GM21576 (cell line): ENCODE measurements at regions not wholly inside any gene's neighbourhood (a gene's known extent, or its start where the extent isn't known, plus 50 kb on each side); places are given as distances from the start of the nearest gene placed in this dataset.
"Not testable (repeated sequence)": the region's sequence is repeated elsewhere in the genome, so short reads cannot be mapped to it uniquely, and the experiment has no call there.

Source experiments
- ATAC-seq: cut with Tn5 transposase; IDR thresholded peaks from one replicate; pipeline ENCODE4 v1.9.1; 2021; ENCODE audit warnings: mild to moderate bottlenecking, moderate library complexity; ENCODE audit not compliant: unreplicated experiment

DNA sequence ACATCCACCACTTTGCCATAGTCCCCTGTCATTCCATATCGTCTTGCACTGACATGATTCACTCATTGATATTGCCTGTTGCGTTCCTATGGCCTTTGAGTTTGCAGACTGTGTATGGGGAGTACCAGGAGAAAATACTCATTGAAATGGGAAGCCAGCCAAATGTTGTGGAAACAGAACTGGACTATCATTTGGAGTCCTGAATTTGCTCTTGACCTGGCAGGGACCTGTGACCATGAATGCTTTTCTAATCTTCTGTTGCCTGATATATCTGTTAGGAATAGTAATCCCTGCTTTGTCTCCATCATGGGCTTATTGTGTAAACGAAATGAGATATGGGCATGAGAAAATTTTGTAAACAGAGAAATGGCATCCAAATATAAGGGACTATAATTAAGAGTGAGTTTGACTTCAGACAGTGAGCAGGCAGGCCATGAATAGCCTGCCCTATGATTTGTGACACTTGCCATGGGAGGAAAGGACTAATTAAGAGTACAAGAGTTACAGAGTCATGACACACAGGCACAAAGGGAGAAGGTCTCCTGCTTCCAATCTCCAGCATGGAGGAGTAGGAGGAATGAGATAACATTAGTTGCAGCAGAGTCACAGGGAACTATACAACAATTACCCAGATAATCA lies 572.9 kb upstream of the SGCD start:
- no peak for ATAC-seq

DNA sequence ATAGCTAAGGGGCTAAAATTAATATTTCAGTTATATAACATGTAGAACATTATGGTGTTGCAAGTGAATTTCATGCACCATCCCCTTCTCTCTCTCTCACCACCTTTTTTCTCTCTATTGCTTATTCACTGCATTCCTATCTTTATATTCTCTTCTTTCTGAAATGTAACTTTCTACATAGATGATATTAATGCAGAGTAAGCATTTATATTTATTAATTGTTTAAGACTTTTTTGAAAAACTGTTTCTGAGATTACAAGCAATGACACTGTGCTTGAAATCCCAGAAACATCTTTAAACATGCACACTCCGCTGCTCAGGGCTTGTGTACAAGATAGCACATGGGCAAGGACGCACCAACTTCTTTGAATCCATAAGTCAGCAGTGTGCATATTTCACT lies 567.7 kb upstream of the SGCD start:
- ATAC-seq, result no peak

DNA sequence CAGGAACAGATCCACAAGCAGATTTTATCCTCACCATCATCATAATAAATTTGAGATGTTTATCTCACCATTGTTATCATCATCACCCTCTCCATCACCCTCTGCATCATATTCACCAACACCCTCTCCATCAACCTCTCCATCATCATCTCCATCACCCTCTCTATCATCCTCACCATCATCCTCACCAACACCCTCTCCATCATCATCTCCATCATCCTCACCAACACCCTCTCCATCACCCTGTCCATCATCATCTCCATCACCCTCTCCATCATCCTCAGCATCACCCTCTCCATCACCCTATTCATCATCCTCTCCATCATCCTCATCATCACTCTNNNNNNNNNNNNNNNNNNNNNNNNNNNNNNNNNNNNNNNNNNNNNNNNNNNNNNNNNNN lies 567.0 kb upstream of the SGCD start:
- no peak for ATAC-seq

DNA sequence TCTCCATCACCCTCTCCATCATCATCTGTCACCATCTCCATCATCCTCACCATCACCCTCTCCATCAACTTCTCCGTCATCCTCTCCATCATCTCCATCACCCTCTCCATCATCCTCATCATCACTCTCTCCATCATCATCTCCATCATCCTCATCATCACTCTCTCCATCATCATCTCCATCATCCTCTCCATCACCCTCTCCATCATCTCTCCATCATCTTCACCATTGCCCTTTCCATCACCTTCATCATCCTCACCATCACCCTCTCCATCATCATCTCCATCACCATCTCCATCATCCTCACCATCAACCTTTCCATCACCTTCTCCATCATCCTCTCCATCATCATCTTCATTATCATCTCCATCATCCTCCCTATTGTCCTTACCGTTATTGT lies 565.5 kb upstream of the SGCD start:
- ATAC-seq, result no peak

DNA sequence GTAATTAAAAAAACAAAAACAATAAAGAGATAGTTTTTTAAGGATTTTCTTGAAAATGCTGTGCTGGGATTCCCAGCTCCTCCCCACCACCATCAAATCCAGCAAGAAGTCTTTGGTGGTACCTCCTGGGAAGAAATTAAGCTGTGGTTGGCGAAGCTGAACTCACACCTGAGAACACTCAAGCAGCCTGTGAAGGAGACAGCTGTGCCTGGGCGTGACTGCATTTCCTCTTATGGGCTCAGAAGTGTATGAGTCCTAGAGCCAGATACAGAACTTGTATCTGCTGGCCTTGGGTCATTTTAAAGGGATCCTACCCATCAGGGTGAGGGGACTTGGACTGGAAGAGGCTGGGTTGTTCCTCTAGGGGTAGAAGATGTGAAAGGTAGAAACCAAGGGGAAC lies 561.2 kb upstream of the SGCD start:
- ATAC-seq, result no peak

DNA sequence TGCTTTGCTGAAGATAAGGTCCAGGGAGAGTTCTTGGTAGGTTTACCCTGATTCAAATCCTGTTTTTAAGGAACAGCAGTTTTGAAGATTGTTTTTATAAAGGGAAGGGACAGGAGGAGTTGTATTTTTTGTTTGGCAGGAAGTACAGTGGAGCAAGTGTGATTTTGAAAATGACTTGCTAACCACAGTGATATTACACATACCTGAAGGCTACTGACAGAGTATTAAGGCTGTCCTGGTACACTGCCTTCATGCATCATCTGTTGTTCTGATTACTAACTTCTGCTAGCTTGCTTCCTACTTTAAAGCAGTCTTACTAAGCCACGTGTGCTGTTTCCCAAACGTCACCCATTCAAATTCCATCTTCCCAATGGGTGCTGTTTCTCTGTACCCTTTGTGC lies 559.5 kb upstream of the SGCD start:
- no peak for ATAC-seq

DNA sequence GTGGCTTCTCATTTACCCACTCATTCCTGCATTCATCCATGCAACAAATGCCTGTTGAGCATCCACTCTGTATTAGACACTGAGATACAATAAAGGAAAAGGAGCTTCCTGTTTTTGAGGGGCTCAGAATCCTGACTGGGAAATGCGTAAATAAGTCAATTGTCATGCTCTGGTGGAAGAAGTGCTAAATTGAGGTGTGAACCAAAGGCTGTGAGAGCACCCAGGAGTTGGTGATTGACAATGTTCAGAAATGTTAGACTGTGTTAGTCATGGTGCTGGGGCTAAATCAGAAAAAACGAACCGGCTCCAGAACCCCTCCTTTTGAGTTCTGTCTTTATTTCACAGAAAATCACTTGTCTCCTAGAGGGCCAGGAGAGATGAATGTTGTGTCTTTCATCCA lies 558.6 kb upstream of the SGCD start:
- ATAC-seq, result no peak

DNA sequence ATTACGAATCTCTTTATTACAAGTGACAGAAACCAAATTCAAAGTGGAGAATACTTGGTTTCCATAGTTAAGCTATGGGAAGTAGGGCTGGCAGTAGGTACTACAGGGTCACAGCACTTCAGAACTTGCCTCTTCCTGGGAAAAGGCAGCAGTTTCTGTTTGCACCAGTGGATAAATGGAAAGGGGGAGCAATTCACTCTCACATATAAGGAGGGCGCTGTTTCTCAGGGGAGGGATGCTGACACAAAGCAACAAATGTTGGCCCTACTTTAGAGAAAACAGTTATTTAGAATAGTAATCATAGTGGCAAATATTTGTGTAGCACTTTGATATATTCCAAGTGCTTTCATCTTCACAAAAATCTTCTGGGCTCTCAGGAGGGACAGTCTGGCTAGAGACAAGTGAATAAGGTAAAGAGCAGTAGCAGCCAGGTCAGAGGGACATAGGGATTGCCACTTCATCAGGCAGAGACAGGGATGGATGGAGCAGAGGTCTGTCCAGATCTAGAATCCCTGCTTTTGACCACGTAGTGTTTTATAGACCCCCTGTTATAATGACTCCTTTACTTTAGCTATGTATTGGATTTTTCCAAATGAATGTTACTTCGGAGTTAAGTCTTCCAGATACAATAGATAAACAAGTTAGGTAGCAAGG lies 554.8 kb upstream of the SGCD start:
- no peak for ATAC-seq

DNA sequence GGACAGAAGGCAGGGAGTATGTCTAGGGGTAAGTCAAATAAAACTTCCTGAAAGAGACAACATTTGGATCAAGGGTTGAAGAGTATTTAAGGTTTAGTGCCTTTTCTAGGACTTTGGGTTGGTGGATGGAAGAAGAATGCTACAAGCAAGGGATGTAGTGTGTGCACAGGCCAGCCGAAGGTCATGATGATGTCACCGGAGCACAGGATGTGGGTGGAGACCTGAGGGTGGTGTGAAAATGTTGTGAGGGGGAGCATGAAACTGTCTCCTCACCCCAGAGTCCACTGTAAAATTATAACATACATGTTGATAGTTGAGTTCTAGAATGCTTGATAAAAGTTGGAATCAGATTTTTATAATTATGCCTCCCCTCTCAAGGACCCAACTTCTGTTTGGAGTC lies 553.3 kb upstream of the SGCD start:
- no peak for ATAC-seq

DNA sequence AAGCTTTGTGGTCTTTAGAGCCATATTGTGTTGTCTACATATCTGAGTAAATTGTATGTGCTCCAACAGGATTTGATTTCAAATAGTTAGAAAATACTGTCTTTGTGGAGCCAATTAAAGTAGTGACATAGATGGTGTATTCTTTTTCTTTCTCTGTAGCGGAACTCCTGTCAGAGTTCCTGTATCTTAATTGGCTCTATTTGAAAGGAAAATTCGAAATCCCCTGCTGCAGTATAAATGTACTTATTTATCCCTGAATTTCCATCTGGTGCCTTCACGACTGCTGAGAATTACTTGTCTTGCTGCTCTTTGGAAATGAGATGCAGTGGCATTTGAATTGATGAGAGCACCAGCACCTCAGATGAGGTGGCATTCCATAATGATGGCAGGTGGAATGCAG lies 546.7 kb upstream of the SGCD start:
- ATAC-seq, result no peak

DNA sequence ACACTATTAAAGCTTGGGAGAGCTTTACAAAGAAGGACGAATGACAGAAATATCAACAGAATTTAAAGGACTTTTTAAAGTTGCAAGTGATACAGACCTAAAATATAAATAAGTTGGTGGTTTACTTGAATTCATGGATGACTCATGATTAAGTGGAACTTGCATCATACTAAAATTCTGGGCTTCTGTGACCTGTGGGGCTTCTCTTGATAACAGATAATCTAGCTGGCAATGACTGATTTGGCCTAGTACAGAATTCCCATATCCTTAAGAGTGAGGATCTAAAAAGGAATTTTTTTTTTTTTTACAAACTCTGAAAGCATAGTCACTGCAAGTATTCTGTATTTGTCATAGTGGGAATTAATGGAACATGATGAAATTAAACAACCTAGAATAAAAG lies 543.7 kb upstream of the SGCD start:
- no peak for ATAC-seq

DNA sequence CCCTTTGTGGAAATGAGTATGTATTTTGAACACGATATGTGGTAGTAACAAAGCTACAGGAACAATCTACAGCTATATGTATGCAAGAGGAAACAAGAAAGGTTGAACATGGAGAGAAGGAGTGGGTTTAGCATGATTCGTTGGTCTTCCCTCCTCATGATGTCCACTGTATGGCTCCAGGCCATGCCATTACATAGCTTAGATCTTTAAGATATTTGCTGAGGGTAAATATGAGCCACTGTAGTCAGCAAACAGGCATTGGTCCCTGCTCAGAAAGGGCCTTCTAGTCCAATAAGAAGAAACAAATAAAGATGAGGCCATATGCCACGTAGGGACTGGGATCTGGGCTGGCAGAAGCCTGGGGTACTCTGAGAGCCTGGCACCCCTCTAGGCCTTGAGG lies 543.2 kb upstream of the SGCD start:
- ATAC-seq, result no peak

DNA sequence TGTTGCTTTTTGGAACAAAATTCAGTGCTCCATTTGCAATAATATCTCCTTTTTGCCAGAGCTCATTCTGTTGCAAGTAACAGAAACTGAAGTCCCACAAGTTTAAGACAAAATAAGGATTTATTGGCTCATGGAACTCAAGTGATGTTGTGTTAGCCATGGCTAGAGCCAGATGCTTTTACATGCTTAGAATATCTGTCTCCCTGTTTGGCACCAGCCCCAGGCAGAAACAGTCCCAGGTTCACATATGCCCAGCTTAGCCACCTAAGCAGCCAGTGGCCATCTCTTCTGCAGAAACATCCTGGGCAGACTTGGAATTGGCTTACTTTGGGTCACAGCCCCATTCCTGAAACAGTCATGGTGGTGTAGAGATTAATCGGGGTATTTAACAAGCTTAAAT lies 540.9 kb upstream of the SGCD start:
- no peak for ATAC-seq

DNA sequence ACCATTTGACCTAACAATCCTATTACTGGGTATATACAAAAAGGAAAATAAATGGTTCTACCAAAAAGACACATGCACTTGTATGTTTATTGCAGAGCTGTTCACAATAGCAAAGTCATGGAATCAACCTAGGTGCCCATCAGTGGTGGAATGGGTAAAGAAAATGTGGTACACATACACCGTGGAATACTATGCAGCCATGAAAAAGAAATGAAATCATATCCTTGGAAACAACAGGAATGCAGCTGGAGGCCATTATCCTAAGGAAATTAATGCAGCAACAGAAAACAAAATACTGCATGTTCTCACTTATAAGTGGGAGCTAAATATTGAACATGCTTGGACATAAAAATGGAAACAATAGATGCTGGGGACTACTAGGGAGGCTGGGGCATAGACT lies 534.1 kb upstream of the SGCD start:
- no peak for ATAC-seq

DNA sequence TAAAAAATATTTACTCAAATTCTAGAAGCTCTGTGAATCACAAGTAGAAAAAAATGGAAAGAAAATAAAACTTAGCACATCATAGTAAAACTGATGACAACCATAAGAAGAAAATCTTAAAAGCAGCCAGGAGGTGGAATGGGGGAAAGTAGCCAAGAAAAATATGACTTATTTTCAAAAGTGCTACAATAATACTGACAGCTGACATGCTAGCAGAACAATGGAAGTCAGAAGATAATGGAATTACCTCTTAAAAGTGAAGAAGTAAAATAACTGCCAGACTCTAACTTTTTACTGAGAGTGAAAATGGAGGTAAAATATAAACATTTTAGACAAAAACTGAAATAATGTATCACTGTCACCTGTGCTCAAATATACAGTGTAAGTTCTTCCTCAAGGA lies 532.2 kb upstream of the SGCD start:
- ATAC-seq, result no peak

DNA sequence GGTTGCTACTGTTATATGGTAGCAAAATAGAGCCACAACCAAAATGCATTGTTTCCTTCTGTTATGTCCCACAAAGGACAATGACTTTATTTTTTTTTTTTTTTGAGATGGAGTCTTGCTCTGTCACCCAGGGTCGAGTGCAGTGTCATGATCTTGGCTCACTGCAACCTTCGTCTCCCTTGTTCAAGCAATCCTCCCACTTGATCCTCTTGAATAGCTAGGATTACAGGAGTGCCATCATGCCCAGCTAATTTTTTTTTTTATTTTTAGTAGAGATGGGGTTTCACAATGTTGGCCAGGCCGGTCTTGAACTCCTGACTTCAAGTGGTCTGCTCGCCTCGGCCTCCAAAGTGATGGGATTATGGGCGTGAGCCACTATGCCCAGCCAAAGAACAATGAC lies 527.7 kb upstream of the SGCD start:
- no peak for ATAC-seq

DNA sequence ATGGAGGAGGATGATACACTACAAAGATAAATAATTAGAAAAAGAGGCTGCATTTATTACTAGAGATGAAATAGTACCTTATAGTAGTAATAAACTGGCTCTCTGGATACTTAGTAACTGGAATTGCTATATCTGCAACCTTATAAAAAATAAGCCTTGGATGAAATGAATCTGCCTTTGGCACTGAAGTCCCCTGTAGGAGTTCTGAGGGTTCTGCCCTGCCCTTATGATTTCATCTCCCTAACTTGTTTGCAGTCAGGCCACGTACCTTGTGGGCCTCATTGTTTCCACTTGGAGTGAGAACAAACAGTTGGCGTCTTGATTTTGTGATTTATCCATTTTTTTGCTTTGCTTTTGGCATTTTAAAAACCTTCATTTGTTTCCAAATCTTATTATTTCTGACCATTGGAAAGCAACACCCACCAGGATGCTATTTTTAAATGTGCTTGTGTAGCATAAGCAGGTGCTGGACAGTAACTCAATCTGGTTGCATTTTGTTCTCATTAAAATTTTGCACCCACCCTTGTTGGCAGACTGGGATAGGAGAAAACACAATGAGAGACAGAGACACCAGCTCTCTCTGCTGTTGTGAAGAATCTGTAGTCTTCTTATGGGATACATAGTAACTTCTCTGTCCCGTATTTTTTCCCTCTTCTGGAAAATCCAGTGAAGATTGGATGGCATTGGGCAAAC lies 518.9 kb upstream of the SGCD start:
- ATAC-seq, result no peak

DNA sequence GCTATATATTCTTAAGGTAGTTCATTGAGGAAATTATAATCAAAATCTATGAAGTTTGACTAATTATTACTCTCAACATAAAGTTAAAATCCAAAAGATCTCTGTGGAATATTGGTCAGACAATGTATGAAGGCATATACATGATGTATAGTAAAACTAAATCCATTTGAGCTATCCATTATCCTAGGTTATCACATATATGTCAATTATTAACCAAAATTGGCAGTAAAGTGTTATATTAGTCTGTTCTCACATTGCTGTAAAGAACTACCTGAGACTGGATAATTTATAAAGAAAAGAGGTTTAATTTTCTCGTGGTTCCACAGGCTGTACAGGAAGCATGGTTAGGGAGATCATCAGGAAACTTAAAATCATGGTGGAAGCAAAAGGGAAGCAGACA lies 511.7 kb upstream of the SGCD start:
- no peak for ATAC-seq

DNA sequence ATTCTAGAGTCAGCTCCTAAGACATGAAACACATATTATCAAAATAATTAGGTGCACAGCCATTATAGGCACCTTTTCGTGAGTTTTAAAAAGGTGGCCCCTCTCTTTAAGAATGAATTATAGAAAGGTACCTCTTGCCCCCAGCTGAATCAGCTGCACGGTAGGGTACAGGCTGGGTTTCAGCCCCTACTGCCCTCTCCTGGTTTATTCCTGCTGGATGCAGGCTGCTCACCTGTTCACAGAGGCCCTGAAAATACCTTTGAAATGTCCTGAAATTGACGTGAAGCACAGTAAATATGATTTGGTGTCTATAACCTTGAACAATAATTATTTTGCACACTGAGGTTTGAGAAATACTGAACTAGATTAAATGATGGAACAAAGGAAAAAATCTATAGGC lies 504.8 kb upstream of the SGCD start:
- ATAC-seq, result no peak

DNA sequence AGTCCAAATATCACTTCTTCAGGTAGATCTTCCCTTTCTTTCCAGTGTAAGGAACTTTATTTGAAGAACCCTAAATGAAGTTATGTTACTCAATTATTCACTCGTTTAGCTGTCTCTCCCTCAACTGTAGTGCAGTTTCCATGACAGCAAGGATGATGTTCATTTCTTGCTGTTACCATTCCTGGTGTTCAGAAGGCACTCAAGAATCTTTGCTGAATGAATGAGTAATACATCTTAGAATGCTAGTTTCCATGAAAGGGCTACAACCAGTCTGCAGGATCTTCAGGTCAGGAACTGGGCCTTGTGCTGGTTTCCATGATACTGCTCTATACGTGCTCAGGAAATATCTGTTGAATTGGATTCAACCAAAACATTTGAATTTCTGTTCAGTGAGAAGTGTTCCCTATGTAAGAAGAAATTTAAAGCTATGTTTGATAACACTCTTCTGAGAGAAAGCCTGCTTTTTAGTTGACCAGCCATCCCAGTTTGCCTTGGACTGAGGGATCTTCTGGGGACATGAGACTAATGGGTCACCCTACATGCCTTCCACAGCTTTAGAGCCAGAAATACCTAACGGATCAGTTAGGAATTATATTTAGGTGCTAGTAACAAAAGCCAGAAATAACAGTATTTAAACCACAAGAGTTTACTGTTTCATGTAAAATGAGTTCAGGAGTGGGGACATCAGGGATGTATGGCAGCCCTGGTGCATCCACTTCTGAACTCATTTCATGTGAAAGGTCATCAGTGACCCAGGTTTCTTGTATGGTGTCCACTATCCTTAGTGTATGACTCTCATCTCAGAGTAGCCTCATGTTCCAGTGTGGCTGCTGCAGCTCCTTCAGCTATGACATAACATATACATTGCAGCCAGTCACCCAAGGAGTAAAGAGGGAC lies 500.1 kb upstream of the SGCD start:
- ATAC-seq, result no peak

DNA sequence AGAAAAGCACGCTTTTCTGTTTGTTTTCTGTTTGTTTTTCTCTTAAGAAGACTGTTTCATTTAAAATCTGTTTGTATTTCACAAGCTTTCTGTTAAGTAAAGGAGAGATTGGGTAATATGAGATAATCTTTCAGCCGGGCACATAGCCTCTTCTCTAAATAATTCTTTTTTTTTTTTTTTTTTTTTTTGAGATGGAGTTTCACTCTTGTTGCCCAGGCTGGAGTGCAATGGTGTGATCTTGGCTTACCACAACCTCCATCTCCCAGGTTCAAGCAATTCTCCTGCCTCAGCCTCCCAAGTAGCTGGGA lies 499.5 kb upstream of the SGCD start:
- ATAC-seq, result not testable (repeated sequence)

DNA sequence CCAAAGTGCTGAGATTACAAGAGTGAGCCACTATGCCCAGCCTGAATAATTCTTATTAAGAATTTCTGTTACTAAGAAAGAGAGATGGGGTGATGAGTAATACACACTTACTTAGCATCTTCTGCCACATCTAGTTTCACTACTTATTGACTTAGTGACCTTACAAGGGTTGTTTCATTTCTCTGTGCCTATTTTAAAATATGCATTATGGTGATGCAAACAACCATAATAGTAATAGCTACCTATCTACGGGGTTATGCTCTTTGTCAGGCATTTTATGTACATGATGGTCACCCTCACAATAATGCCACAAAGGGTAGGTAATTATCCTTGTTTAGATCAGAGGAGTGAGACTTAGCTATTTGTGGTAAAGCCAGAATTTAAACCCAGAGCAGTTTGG lies 499.0 kb upstream of the SGCD start:
- ATAC-seq, result peak; percentile 94
